C4-2B (cell line): ENCODE measurements at regions not wholly inside any gene's neighbourhood (a gene's known extent, or its start where the extent isn't known, plus 50 kb on each side); places are given as distances from the start of the nearest gene placed in this dataset.

Source experiments
- CTCF ChIP-seq: fragments of 450-650 bp; conservative IDR thresholded peaks from 2 replicates; pipeline ENCODE4 v1.5.1; 2017; ENCODE audit warnings: mild to moderate bottlenecking
- ZFX ChIP-seq: fragments of 450-650 bp; IDR thresholded peaks from 2 replicates; pipeline ENCODE4 v1.6.1; 2017

DNA sequence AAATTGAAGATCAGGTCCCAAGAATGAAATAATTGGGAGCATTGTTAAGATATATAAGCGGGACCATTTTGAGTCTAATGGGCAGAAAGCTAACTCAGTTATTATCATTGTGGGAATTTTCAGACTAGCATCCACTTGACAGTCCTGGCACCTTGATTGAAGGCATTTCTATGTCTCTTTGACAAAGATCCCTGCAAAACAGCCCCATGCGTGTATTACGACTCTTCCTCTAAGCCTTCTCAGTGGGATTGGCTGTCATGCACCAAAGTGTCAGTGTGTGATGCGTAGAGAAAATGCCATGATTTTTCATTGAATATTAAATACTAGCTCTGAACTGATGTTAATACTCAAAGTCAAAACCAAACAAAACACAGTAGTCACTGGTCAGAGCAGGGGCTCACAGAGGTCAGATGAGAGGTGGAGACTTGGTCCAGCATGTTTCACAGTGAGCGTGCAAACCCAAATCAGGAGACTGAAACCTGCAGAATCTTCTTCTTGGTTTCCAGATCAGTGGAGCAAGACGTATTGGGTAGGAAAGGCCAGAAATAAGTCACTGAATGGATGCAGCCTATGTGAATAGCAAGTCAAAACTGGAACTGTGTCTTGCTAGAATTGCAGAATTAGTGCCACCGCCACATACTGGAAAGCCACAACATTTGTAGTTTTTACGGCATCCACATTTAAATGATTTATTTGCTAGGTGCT is 303.6 kb upstream of the AKR1E2 start:
- no peak for TF ChIP-seq ZFX
- TF ChIP-seq CTCF, result no peak
